ENCODE measurements at regions not wholly inside any gene's neighbourhood (a gene's known extent, or its start where the extent isn't known, plus 50 kb on each side); places are given as distances from the start of the nearest gene placed in this dataset.

DNA sequence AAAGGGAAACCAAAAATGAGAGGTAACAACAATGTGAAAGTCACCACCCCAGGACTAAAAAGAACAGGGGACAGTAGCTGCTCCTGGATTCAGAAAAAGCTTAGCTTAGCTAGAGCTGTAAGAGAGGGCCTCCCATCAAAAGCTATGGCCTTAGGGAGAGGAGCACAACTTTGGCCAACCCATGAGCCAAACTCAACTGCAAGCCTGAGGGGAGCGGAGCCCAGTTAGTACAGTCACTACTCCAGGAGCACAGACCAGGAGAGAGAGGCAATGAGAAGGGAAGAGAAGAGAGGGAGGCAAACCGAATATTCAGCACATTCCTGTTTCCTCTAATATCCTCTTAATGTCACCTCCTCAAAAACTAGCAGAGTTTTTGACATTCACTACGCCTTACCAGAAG is 917.1 kb upstream of the INTU start:
- no peak for DNase-seq

DNA sequence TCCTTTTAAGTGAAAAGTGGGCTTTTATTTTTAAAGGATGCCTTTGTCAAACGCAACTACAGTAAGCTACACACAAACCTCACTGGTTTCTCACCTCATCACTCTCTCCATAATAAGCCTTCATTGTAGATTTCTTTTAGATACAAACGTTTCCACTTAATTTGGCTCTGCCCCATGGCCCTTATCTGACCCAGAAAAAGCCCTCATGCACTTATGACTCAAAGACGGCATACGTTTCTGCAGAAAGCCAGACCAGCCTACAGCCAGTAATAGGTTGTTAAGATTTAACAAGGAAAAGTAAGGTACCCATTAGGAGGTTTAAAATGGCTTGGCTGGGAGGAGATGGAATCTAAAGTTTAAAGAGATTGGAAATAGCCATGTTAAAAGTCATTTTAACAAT is 914.6 kb upstream of the INTU start:
- peak; percentile 71 for DNase-seq

DNA sequence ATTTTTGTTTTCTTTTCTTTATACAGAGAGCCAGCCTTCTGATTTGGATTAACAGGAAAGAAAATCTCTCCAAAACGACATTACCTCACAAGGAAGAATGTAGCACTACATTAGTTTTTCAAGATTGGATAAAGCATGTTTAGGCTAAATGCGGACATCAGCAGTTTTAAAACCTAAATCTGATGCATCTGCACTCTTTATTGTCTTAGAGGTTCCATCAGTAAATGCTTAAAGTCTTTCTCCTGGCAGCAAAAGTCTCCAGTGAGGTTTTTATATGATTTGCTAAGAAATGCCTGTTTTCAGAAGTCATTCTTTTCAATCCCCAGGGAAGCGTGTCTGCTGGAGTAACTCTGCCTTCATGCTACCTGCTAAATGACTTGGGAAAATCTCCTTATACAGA is 912.9 kb upstream of the INTU start:
- no peak for DNase-seq

DNA sequence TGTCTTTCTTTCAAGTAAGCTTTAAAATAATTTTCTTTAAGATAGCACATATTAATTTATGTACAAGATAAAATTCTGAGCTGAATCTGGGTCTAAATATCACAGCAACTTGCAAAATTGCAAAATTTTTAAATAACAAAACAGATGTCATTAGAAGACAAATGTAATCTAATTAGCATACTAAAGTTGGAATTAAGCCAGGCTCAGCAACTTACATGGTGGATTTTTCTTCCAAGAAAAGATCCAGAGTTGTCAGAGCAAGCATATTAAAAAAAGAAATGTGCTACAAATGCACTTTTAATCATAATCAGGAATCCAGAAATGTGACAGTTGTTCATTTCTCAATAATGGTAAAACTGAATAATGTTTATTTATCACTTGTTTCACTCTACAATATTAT is 906.9 kb upstream of the INTU start:
- DNase-seq, result no peak

DNA sequence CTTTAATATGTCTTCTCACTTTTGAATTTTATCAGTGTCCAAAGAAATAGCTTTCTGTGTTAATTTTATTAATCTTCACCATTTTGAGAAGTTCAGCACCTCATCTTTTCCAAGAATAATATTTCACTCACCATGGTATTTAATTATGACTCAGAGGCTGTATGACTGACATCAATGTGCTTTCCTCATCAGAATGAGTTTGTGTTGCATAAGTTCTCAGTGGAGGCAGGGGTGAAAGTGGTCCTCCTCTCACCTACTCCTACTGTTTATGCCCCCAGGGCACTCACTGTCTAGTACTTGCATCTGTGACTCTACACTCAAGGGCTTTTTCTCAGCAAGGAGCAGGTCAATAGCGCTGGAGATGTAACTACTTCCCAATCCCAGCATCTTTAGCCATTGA is 905.3 kb upstream of the INTU start:
- DNase-seq, result peak; percentile 68

DNA sequence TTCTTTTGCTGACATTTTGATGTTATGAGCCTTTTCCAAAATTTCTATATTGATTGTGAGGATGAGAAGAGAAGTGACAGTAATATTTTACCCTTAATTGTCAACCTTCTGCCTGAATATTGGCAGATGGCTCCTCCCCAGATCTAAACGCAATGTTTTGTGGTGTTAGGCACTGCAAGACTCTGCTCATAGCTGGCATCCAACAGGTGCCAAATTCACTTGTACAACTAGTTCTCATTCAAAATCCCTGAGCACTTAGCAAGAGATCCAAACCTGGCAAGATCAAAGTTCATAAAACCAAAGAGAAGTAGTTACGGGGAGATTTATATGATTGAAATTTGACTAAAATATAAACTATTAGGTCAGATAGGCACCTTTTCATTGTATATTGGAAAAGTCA is 901.7 kb upstream of the INTU start:
- no peak for DNase-seq

DNA sequence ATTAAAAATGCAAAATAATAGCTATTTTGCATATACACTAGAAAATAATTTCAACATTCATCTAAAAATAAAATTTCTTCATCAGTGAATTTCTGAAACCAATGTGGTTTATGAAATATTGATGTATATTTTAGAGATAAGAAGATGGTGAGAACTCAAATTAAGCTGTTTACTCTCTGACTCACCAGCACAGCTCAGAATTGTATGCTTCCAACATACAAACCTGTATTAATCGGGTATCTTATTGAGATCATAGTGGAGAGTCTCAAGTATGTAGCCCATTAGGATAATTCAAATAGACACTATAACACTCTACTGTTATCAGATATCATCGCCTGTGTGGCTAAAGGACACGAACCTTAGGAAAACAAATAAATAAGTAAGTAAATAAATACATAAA is 899.5 kb upstream of the INTU start:
- DNase-seq, result peak; percentile 31

DNA sequence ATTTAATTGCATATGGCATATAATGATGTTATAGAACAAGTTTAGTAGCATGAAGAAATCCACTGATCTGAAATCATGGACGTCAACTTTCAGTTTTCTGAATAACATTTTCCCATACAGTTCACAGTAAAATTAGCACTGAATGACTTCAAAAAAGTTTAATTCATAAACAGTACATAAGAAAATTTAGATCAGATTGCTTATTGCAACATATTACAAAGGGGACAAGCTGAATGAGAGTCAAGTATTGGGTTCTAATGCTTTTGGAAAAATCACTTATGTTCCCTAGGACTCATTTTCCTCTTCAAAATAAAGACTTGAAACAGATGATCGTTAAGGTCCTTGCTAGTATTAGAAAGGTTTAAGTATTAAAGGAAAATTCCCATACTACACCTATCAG is 898.3 kb upstream of the INTU start:
- no peak for DNase-seq

DNA sequence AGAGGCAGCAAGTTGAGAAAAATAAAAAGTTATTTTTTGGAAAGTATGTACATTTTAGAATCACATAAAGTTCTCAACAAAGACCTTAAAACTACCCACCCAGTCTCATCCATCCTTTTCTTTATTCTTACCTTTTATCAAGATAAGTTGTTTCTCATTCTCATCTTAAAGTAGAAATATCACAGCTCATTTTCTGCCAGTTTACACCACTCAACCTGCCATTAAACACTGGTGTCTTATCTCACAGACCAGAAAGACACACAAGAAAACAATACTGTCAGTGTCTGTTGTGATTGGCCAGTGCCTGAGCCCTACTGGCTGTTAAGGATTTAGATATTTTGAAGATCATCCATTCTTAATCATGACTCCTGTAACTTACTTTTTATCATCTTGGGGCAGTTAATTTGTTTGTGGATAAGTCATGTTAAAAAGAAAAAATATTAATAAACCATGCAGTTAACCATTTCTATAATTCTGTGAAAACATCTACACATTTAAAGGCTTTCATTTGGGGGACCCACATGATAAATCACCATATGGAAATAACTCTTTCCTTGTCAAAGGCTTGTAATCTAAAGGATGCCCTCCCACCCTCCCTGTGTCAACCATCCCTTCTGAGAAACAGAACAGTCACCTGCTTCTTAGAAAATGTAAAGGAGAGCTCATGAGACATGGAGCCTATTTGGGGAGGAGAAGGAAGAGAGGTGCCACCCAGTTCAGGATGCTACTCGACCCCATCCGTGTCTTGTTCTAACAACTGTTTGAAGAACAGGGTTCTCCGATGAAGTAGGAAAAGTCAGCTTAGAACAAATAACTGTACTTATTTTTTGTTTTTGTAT is 897.2 kb upstream of the INTU start:
- no peak for DNase-seq

DNA sequence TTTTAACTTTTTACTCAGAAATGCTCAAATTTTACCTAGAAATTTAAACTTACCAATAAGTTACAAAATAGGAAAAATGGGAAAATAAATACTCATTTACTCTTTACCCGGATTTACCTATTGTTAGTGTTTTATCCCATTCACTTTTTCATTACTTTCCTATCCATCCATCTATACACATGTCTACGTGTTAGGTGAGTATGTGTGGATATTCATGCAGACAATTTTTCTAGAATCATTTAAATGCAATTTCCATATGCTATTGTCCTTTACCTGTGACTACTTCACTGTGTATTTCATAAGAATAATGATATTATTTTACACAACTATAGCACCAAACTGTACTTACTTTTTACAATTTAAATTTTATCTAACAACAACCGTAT is 896.6 kb upstream of the INTU start:
- DNase-seq, result no peak

DNA sequence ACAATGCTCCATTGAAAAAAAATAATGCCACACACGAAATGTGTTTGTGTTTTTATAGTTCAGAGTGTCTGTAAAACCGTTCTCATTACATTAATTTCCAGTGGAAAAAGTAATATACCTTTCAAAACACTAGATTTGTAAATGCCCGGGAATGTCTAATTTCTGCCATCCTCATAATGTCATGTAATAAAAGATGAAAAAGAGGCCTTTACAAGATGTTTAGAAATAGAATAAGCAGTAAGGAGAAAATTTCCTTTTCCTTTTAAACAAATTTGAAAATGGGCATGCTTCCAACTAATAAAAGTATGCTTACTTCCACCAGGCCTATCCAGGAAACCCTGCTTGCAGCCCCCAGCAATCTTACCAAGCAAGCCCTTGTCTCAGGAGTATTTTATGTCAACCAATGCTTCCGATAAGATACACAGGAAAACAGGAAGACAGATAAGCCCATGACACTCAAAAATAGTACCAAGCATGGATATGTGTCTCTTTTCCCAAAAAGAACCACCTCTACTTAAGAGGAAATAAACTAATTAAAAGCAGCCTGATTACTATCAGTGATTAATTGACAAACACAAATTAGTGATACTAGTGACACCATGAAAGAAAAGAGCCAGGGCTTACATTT is 894.7 kb upstream of the INTU start:
- DNase-seq, result no peak

DNA sequence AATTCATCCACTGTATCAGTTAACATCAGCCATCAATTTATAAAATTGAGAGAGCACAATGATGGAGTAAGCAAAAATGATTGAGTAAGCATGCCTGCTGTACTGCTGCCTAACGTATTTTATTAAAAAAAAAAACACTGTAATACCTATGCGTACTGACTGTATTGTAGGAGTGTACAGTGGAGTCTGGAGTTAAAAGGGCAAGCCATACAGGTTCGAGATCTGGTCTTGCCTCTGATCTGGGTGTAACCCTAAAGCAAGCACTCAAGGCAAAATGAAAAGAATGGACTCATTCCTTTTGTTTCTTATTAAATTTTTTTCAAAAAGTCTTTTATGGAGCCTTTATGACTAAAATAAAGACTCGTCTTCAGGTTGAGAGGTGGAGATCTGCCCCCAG is 894.2 kb upstream of the INTU start:
- DNase-seq, result no peak

DNA sequence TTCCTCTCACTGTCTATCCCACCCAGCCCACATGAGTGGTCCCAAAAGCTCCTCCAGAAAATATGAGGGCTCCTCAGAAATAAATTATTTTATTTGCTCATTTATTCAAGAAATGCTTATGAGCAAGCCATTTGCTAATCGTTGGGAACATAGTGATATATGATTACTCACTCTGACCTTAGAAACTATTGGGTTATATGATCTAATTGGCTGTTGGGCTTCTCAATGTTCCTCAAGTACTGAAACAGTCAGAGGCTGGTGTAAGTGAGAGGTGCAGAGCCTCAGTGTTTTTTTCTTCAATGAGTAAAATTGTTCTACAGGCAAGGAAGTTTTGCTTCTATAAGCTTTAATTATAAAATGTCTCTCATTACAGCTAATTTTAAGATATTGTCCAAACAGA is 893.8 kb upstream of the INTU start:
- DNase-seq, result no peak

DNA sequence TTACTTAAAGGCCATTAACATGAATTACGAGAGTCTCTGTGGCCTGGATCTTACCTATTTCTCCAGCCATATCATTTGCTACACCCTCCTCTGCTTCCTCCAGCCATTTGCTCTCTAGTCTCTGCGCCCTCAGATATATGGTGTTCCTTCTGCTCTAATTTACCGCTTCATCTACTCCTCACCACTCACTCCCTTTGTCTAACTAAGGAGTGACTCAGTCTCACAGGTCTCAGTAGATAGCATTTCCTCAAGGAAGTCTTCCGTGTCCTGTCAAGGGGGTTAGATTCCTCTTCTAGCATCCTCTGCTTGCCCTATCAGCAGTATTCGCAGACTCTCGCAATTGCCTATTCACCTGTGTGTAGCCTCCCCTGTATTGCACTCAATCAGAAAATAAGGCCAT is 892.1 kb upstream of the INTU start:
- DNase-seq, result no peak

DNA sequence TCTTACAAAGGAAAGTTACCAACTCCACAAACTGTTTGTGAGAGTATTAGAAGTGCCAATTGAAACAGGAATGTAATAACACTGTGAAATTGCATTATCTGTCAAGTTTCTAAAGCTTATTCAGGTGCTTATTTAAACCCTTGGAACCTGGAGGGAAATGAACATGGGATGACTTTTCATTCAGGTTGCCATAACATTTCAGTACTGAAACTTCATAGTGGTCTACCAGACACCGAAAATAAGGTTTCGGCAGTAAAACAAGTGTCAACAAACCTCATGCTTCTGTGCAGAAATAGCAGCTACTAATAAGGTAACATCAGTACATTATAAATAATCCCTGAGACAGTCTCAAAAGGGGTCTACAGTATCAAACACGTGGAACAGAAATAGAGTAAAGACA is 890.7 kb upstream of the INTU start:
- no peak for DNase-seq

DNA sequence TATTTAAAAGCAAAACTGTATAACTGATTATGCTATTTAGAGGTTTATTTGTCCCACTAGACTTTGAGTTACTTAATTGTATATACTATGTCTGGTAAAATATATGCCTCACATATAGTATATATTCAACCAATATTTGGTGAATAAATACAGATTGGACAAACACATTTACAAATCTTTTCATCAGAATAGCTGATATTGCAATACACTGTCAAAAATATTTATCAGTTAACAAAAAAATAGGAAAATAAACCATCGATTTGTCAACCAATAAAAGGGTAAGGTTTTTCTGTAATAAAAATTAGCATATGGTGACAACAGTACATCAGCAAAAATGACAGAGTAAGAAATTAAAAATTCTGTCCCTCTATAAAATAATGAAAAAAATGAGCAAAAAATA is 889.9 kb upstream of the INTU start:
- DNase-seq, result no peak

DNA sequence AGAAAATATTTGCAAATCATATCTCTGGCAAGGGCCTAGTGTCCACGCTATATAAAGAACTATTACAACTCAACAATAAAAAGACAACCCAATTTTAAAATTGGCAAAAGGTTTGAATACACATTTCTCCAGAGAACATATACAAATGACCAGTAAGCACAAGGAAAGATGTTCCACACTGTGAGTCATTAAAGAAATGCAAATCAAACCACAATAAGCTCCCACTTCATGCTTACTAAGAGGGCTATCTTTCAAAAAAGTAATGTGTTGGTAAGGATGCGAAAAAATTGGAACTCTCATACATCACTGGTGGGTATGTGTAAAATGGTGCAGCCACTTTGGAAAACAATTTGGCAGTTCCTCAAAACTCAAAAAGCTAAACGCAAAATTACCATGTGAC is 884.0 kb upstream of the INTU start:
- peak; percentile 66 for DNase-seq

DNA sequence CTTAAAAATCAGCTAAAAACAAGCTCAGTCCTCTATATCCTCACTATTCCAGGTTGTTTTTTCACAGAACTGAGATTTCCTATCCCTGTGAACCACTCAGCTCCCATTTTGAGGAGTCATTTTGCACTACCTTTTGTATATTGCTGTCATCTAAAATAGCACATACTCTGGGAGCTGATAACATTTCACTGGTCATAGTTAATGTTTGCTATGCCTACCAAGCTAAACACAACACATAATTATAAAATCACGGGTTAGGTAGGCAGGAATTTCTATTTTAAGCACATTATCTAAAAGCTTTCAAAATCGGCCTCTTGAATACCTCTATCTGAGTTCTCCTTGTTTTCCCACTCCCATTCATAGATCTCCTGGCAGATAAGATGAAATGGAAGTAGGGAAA is 882.0 kb upstream of the INTU start:
- DNase-seq, result no peak

DNA sequence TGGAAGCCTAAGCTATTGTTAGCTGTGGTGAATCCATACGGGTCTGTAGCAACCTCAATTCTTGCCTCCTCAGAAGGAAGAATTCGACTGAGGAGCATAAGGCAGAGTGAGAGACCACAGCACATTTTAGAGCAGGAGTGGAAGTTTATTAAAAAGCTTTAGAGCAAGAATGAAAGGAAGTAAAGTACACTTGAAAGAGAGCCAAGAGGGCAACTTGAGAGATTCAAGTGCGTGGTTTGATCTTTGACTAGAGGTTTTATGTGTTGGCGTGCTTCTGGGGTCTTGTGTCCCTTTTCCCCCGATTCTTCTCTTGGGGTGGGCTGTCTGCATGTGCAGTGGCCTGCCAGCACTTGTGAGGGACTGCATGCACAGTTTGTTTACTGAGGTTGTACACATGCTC is 880.6 kb upstream of the INTU start:
- no peak for DNase-seq

DNA sequence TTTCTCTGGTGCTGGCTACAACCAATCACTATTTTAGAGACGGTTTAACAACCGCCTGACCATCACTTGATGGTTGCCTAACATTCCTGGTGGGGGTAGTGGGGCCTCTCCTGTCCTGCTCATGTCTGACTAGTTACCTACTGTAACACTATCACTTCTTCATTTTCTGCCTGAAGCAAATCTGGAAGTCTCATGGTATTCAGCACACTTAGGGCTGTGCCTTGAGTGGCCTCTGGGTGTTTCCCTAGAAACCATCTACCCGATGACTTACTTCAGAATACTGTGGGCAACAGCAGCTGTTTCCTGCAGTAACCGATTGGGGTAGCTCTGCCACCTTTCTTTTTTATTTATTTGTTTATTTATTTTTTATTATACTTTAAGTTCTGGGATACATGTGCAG is 880.1 kb upstream of the INTU start:
- DNase-seq, result no peak

DNA sequence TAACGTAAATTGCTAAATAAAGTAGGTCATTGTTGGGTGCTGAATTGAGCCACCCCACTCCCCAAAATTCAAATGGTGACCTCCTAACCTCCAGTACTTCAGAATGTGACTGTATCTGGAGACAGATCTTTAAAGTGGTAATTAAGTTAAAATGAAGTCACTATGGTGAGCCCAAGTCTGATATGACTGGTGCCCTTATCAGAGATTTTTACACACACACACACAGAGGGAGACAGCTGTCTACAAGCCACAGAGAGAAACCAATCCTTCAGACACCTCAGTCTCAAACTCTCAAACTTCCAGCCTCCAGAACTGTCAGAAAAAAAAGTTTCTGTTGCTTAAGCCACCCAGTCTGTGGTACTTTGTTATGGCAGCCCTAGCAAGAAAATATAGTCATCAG is 879.2 kb upstream of the INTU start:
- no peak for DNase-seq

DNA sequence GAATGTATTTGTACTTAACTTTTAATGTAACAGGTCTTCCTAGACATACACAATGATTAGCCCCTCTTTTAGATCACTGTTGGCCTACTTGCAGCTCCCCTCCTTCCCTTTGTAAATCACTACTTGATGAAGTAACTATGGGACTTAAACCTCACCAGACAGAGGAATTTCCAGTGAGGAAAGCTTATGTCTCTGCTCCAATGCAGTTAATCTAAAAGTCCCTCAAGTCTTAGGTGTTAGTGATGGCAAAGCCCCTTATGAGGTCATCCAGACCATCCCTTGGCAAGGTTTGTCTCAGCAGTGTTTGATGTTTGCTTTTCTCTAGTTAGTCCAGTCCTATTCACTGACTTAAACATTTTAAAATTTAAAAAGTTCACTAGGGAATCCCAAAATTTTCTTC is 877.3 kb upstream of the INTU start:
- DNase-seq, result no peak

DNA sequence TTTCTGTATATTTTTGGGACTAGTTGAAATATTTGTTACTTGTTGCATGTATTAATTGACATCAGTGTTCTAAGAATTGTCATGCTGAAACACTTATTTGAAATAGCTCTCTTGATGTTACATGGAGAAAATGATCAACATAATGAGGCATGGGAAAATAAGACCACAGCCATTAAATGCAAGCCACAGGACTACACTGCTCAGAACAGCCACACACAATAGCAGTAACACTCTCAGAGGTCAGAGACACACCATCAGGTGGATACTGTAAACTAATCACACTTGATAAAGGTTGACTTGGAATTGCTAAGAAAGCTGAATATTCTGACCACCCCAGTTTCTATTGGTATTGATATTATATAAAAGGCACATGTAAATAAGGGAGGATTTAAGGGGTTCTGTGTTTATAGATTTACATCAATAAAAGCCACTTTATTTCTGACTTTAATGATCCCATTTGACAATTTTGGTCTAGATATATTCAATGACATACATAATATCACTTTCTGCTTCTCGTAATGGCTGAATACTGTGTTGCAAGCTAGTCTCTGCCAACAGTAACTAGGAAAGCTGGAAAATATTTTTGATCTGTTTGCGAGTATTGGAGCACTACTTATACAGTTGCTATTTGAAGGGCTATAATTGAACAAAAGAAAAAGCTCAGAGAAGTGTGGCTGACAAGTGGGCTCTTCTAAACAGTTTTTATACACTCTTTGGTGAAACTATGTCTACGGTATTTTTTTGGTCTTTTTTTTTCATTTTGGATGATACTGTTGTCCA is 876.5 kb upstream of the INTU start:
- DNase-seq, result no peak

DNA sequence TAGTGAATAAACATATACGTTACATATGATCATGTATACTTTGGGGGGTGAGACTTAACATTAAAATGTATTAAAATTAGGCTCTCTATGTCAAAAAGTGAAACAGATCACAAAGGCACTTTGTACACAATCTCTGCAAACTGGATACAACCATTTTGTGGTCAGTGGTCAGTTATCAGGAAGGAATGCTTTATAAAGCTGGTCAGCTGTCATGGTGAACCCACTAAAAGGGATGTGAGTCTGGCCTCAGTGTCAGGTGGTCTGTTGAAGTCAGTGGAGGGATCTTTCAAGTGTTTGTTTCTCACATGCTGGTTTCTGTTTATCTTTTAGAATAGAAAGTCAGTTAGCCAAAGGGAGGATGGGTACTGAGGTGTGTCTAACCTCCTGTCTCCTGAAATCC is 875.5 kb upstream of the INTU start:
- no peak for DNase-seq

Data from fibroblast of skin of right biceps (primary cell).